DMS53 treated with DMSO at 0.1 percent for 48 hours (cell line): ENCODE measurements at regions not wholly inside any gene's neighbourhood (a gene's known extent, or its start where the extent isn't known, plus 50 kb on each side); places are given as distances from the start of the nearest gene placed in this dataset.
"Not testable (repeated sequence)": the region's sequence is repeated elsewhere in the genome, so short reads cannot be mapped to it uniquely, and the experiment has no call there.

ENCODE experiments used
- DNase-seq: peaks from one replicate; lab custom pipeline; 2025; ENCODE audit not compliant: unreplicated experiment; lab: John Stamatoyannopoulos, UW

- no peak for DNase-seq
Observed at GRCh38 chr3:147662705-147663104, 253.5 kb downstream of the ZIC1 start.

DNA sequence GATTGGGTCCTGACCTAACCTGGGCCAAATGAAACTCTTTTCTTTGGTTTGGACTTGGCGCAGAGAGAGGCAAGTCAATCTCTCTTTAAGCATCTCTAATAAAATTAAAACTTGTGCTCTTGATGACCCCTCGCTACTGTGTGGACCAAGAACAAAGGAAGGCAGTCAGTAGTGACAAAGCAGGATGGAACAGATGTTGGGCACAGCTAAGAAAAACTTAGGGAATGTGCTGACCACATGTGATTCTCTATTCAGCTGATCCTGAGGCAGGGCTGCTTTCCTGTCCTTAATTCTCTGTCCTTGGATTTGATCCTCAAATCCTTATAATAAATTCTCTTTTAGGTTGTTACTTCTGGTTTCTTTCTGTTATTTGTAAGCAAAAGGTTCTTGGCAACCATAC is 259.9 kb downstream of the ZIC1 start:
- DNase-seq: no peak

- no peak for DNase-seq
Observed at GRCh38 chr3:147672035-147672434, 262.9 kb downstream of the ZIC1 start.

- no peak for DNase-seq
Observed at GRCh38 chr3:147672436-147672835, 263.3 kb downstream of the ZIC1 start.

DNA sequence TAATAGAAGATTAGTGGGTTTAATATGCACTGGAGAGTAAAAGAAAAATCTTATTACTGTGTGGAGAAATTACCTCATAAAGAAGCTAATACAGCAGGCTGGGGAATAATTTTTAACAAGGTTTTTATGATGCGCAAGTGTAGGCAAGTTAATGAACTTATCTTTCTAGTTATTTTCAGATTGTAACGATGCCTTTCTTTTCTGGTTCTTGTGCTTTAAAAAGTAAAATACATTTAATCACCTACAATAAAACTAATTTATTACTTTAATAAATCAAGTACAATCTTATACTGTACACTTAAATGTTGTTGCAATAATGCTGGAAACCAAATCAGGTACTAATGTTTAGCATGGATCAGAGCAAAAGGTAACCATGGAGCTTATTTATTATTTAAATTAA is 266.6 kb downstream of the ZIC1 start:
- no peak for DNase-seq

- DNase-seq: no peak
Observed at GRCh38 chr3:147680837-147681483, 271.8 kb downstream of the ZIC1 start.

DNA sequence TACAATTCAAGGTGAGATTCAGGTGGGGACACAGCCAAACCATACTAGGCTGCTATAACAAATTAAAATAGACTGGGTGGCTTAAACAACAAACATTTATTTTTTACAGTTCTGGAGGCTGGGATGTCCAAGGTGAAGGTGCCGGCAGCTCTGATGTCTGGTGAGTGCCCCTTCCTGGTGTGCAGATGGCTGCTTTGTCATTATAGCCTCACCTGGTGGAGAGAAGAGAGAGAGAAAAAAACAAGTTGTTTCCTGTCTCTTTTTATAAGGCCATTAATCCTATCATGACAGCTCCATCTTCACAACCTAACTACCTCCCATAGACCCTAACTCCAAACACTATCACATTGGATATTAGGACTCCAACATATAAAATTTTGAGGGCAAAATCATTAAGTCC is 279.7 kb downstream of the ZIC1 start:
- peak; percentile 1 for DNase-seq

DNA sequence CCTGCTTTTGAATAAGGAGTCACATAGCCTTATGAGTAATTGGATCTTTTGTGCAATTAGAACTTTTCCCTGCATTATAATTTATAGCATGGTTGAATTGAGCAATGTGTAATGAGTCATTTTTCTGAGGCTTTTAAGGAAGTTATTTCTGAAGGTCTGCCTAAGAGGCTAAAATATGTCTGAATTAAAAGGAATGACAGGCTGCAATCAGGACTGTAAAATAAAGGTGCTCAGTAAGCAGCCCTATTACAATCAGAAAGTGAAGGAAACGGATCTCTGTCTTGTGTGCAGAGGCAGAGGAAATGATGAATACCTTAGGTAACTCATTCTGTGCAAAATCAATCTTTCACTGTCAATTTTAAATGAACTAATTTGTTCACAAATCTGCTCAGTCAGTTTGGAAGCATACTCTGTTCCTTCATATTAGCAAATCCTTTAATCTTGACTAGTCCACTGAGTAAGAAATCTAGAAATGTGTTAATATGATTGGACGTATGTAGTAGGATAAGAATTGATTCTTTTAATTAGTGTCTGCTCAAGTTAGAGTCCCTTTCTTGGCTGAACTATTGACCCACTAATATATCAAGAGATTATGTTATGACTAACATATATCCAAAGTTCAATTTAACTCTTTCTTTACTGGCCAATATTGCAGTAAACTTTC is 290.1 kb downstream of the ZIC1 start:
- no peak for DNase-seq

GRCh38 chr3:147701195-147701594 is 292.0 kb downstream of the ZIC1 start:
- DNase-seq: no peak

GRCh38 chr3:147702509-147702908 is 293.3 kb downstream of the ZIC1 start:
- DNase-seq: no peak

DNA sequence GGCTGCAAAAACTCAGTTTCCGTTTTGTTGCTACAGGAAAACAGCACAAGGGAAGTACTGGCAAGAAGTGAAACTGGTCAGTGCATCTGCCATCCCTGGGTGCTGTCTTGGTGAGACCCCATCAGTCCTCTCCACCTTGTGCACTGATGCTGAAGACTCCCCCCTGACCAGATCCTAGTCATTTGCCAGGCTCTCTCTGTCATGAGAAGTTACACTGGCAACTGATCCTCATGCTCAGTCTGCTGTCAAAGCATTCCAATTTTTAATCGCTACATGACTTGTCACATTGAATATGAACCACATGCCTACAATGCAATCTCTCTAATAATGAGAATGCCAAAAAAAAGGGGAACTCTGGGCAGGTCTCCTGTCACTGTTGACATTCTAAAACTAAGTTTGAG is 296.5 kb downstream of the ZIC1 start:
- DNase-seq: no peak

- not testable (repeated sequence) for DNase-seq
Observed at GRCh38 chr3:147710753-147711152, 301.6 kb downstream of the ZIC1 start.

DNA sequence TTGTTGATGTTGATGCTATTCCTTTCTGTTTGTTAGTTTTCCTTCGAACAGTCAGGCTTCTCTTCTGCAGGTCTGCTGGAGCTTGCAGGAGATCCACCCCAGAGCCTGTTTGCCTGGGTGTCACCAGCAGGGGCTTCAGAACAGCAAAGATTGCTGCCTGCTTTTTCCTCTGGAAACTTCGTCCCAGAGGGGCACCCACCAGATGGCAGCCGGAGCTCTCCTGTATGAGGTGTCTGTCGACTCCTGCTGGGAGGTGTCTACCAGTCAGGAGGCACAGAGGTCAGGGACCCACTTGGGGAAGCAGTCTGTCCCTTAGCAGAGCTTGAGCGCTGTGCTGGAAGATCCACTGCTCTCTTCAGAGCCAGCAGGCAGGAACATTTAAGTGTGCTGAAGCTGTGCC is 303.2 kb downstream of the ZIC1 start:
- no peak for DNase-seq

DNA sequence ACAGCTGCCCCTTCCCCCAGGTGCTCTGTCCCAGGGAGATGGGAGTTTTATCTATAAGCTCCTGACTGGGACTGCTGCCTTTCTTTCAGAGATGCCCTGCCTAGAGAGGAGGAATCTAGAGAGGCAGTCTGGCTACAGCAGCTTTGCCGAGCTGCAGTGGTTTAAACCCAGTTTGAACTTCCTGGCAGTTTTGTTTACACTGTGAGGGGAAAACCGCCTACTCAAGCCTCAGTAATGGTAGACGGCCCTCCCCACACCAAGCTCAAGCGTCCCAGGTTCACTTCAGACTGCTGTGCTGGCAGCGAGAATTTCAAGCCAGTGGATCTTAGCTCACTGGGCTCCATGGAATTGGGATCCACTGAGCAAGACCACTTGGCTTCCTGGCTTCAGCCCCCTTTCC is 303.6 kb downstream of the ZIC1 start:
- DNase-seq: not testable (repeated sequence)

DNA sequence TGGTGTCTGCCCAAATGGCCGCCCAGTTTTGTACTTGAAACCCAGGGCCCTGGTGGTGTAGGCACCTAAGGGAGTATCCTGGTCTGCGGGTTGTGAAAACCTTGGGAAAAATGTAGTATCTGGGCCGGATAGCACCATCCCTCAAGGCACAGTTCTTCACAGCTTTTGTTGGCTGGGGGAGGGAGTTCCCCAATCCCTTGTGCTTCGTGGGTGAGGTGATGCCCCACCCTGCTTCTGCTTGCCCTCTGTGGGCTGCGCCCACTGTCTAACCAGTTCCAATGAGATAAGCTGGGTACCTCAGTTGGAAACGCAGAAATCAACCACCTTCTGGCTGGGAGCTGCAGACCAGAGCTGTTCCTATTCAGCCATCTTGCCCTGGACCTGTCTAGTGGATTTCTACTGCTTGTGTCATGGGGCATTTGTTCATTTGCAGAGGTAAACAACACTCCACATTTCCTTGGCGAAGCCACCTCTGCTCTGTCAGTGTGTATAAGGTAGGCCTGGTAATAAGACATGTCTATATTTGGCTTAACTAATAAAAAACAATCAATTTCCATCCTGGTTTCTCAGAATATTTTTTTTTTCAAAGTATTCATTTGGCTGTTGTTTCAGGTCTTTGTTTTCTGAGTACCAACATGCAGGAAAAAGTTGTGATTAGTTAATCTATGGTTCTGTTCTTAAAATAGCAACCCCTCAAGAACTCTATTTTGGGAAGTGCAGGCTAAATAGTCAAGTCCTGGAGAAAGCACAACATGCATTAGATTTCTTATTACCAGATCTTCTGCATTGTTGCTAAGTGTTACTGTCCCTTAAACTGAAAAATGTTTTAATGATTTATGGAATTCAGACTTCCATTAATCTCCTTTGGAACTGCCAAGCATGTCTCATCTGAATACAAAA is 304.3 kb downstream of the ZIC1 start:
- no peak for DNase-seq

DNA sequence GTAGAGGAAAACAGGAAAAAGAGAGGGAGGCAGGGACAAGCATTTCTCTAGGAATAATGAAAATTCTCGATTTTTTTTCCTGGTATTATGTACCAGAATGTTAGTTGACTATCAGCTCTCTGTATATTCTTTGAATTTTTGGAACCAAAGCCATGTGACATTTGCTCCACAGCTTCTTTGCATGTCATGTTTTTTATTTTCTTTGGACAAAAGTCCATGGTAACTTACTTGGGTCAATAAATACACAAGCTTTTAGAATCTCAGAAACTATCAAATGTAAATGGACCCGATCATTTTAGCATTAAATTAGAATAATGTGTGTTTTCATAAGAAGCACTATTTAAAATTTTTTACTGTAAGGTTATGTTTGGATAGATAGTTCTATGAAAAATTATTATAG is 320.5 kb downstream of the ZIC1 start:
- no peak for DNase-seq

GRCh38 chr3:147730284-147730683 is 321.1 kb downstream of the ZIC1 start:
- no peak for DNase-seq

DNA sequence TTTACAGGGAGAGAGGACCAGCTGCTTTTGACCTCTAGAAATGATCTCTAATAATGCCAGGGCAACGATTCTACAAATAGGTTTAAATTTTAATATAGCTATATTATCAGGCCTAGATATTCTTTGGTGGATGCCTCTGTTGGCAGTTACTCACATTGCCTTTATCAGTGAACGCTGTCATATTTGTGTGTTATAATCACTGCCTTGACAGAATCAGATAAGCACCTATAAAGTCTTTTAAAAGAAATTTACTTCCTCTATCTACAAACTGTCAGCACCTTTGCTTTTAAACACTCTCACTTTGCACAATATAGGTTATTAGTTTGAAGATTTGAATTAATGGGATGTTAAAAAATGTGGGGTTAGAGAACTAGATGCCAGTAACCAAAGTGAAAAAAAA is 324.1 kb downstream of the ZIC1 start:
- DNase-seq: no peak

DNA sequence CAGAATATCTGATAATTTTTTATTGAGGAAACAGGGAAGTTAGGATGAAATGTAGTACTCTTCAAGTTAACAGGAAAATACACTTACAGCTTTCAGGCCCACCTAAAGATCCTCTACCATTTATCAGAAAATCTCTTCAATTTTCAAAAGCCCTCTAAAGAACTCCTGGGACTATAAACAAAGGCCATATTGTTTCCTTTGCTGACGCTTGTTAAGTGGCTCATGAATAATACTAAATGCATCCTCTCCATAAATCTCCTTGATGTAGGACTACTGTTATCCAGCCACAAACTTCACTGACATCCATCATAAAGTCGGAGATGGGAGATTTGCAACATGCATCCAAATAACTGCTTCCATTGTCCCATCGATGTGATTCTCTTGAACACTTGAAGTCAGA is 326.5 kb downstream of the ZIC1 start:
- DNase-seq: no peak

- no peak for DNase-seq
Observed at GRCh38 chr3:147736226-147736625, 327.1 kb downstream of the ZIC1 start.

GRCh38 chr3:147737376-147737775 is 328.2 kb downstream of the ZIC1 start:
- DNase-seq: no peak

DNA sequence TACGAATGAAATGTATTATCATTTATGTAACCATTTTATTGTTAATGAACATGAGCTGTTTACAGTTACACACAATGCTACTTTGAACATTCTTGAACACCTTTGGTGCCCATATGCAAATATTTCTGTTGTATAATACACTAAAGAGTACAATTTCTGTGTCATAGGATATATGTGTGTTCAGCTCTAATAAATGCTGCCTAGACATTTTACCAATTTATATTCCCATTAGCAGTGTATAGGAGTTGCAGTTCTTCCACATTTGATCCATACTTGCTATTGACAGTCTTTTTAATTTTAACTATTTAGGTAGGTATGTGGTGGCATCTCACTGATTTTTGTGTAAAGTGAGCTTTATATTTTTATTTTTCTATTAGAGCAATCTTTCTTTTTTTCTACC is 331.8 kb downstream of the ZIC1 start:
- no peak for DNase-seq
